ENCODE measurements at regions not wholly inside any gene's neighbourhood (a gene's known extent, or its start where the extent isn't known, plus 50 kb on each side); places are given as distances from the start of the nearest gene placed in this dataset.
A peak's percentile ranks its signal among the peaks of the same experiment; 100 is the strongest.

GRCh38 chr5:165201369-165201768, 1696.0 kb downstream of the MAT2B start:
- no peak for DNase-seq (ENCODE audit: low read depth)

GRCh38 chr5:165201771-165202518, 1696.5 kb downstream of the MAT2B start:
- DNase-seq (ENCODE audit: low read depth): no peak

GRCh38 chr5:165202519-165202910, 1697.1 kb downstream of the MAT2B start:
- no peak for DNase-seq (ENCODE audit: low read depth)

GRCh38 chr5:165209101-165209727, 1703.8 kb downstream of the MAT2B start:
- DNase-seq (ENCODE audit: low read depth): peak; percentile 26

DNA sequence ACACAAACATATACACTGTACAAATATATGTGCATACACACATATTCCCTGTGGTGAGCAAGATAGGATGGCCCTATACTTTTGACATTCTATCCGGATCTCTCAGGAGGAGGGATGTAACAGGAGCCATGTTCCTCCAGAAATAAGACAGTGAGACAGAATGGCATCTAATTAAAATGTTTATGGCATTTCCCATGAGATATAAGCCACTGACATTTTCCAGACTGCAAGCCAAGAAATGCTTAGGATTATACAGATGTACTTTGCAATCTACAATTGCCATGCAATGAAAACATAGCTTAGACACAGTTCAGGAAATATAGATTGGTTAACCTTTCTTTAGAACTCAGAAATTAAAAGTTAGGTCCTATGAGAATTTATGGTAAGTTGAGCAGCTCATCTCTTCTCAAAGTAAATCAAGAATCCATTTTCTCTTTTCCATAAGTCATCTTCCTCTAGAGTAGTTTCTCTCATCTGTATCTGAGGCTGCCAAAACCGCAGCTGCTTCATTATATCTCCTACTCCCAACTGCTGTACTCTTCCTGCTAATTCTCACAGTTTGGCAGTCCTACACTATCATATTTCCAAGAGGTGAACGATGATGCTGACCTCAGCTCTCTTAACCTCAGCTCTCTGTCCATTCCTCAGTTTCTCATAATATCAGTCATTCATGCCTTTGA, 1719.1 kb downstream of the MAT2B start:
- DNase-seq (ENCODE audit: low read depth): no peak

DNA sequence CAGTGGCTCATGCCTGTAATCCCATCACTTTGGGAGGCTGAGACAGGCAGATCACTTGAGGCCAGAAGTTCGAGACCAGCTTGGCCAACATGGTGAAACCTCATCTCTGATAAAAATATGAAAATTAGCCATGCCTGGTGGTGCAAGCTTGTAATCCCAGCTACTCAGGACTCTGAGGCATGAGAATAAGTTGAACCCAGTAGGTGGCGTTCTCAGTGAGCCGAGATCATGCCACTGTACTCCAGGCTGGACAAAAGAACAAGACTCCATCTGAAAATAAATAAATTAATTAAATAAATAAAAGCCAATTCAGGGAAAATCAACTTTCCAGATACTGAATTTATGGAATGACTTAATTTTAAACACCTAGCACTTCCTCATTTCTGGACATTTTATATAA, 1722.1 kb downstream of the MAT2B start:
- no peak for DNase-seq (ENCODE audit: low read depth)

DNA sequence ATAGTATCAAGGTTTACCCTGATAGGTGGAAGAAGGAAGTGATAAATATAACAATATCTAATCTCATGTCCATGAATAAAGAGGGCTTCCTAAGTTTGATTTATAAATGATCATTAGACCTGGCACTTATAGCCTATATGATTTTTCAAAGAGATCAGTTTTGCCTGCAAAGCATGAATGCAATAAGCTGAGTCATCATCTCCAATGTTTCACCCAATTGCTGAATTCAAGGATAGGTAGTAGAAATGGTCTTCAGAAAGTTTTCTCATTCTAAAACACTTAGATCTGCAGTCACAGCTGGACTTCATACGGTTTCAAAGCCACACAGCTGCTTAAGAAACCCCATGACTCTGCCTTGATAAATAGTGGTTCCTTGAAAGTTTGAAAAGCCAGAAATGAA, 1722.8 kb downstream of the MAT2B start:
- no peak for DNase-seq (ENCODE audit: low read depth)

DNA sequence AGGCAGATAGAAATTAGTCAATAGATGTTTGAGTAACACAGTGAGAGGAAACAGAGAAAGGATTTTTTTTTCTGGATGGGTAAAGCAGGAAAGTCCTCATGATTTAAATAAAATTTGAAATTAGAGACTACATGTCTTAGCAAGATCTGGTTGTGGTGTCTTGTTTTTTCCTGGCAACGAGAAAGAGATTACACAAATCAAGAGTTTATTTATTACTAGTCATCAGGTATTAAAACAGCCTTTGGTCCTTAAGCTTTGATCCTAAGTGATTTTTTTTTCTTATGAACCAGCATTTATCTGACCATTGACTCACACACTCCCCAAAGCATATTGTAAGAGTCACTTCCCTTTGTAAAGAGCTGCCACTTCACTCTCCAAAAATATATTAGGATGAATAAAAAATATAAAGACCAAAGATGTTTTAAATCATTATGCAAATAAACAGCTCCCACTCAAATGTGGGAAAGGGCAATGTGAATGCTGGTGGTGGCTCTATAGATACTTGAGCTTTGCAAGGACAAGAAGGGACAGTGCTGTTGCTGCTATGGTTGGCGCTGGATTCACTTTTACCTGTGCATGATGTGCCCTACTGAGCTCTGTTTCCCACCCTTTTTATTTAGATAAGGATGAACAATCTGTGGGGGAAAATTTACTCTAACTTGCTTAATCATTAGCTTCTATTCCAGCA, 1726.5 kb downstream of the MAT2B start:
- DNase-seq (ENCODE audit: low read depth): no peak

- no peak for DNase-seq (ENCODE audit: low read depth)
Observed at GRCh38 chr5:165232509-165233028, 1727.2 kb downstream of the MAT2B start.

DNA sequence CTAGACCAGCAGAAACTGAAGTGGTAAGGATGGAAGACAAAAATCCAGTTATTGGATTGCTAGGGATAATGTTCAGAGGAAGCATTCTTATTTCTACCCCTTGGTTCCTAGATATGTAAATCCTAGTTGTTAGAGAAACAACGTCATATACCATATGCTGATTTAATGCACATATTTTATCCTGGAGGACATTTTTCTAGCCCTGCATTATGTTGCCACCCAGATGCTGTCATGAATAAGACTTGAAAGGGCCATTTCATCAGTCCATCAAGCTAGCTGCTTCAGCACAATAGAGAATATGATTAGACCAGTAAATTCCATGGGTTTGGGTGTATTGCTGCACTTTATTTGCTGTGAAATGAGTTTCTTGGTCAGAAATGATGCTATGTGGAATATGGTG, 1736.4 kb downstream of the MAT2B start:
- DNase-seq (ENCODE audit: low read depth): no peak

- no peak for DNase-seq (ENCODE audit: low read depth)
Observed at GRCh38 chr5:165242646-165243045, 1737.2 kb downstream of the MAT2B start.

GRCh38 chr5:165244407-165244806, 1739.0 kb downstream of the MAT2B start:
- no peak for DNase-seq (ENCODE audit: low read depth)

DNA sequence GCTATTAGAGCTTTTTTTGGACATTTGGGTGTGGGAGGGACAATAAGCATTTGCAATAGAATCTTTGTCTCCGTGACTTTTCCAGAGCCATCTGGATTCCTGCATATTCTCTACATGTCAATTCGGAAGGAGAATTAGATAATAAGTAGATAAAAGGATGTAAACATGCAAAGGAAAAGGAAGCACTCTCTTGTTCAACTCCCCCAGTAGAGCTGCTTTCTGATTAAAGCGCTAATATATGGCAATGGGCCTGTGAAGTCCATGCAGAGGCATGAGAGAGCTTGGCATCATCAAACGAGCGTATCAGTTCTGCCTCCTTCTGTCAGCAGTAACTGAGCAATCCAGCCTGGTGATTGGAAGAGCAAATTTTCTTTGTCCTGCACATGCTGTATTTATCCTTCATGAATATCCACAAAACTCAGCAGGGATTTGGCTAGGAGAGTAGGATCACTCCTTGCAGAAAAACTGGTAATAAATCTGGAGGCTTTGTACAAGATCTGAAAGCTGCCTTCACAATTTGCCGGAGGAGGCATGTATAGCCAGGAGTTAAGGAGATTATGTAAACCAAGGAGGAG, 1752.9 kb downstream of the MAT2B start:
- no peak for DNase-seq (ENCODE audit: low read depth)

GRCh38 chr5:165260426-165260825, 1755.0 kb downstream of the MAT2B start:
- DNase-seq (ENCODE audit: low read depth): no peak

DNA sequence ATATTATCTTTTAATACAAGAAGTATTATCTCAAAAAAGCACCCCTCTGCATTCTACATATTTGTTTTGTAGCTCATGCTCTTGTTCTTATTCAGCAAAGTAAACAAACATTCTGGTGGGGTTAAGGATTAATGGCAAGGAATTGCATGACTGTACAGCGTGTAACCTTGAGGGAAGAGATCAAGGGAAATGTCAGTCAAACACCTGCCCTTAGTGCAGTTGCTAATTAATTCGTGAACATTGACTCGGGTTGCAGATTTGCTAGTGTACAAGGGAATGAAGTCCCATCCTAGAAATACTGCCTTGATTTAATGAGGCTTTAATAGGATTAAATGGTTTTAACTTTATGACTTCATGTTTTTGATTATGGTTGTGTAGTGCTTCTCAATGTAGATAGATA, 1758.1 kb downstream of the MAT2B start:
- DNase-seq (ENCODE audit: low read depth): no peak

DNA sequence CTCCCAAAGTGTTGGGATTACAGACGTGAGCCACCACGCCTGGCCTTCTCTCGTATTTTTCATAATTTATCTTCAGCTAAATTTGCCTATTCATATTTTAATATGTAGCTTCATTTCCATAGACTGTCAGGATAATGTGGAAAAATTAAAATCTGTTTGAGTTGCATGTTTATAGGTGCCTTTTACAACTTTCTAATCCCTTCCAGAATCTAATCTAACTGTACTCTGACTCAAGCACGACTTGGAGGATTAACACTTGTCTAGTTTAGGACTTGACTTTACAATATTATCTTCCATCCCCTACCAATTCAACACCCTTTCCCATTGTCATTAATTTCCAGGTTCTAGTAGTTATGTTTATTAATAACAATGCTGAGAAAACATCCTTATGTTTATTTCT, 1761.5 kb downstream of the MAT2B start:
- no peak for DNase-seq (ENCODE audit: low read depth)

DNA sequence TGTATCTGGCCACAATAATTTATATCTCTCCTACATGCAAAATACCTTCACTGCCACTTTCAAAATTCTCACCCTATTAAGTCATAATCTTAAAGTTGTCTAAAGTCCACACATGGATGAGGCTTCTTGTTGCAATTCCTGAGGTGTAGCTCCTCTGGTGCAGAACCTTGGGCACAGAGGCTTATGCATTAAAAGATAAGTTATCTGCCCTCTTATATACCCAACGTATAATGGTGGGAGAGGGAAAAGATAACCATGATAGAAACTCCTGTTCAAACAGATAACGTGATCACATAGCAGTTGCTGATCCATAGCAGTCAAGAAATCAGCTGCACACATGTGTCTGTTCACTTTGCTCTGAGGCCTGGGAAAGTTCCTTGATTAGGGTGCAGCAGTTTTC, 1767.0 kb downstream of the MAT2B start:
- no peak for DNase-seq (ENCODE audit: low read depth)

- DNase-seq (ENCODE audit: low read depth): no peak
Observed at GRCh38 chr5:165277661-165278060, 1772.2 kb downstream of the MAT2B start.

- no peak for DNase-seq (ENCODE audit: low read depth)
Observed at GRCh38 chr5:165282491-165282890, 1777.1 kb downstream of the MAT2B start.

DNA sequence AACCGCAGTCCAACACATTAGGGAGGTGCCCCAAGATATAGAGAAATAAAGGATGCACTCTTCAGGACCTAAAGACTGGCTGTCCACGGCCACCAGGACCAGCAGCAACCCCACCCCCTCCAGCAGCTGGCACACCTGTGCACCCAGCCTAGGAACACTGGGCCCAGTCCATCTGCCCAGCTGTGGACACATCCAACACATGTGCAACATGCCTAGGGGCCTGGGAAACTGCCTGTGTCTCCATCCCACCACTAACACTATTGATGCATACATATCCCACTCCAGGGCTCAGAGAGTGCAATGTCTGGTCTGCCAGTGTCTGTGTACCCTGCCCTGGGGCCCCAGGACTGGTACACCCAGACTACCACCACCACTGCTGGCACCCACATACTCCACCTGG, 1781.3 kb downstream of the MAT2B start:
- DNase-seq (ENCODE audit: low read depth): no peak

GRCh38 chr5:165290535-165290934, 1785.1 kb downstream of the MAT2B start:
- no peak for DNase-seq (ENCODE audit: low read depth)

Measured in ELR (cell line).